ENCODE measurements at regions not wholly inside any gene's neighbourhood (a gene's known extent, or its start where the extent isn't known, plus 50 kb on each side); places are given as distances from the start of the nearest gene placed in this dataset.

GRCh38 chr7:153440715-153441114, 611.5 kb upstream of the DPP6 start:
- Histone ChIP-seq H3K23ac (ENCODE audit: low read depth, low read length, poor library complexity) (no peak overlapping the region), H3K27ac (replicated peaks; ENCODE audit: low read length) (no peak overlapping the region)
- no CpG with 5 or more reads among the region's 5 CpGs for WGBS, 2 donors (ENCODE audit: extremely low coverage in 2 of 2, insufficient read length in 2 of 2, insufficient replicate concordance in 1 of 2)

GRCh38 chr7:153443032-153443701, 609.0 kb upstream of the DPP6 start:
- no peak overlapping the region for H2BK15ac ChIP-seq (ENCODE audit: low read length)
- no peak overlapping the region for H3K4me3 ChIP-seq (ENCODE audit: low read length in 2 of 2)
- H2BK12ac ChIP-seq (ENCODE audit: low read length): no peak overlapping the region
- H3K27me3 ChIP-seq (ENCODE audit: control insufficient read depth in 3 of 3, insufficient read depth in 3 of 3, low read depth in 1 of 3, low read length in 3 of 3): peaks cover 0 to 3% (median 0%) of the 10 kb centered on the region in 3 experiments
- H3K4me2 ChIP-seq (ENCODE audit: insufficient read depth, low read length, poor library complexity, severe bottlenecking): no peak overlapping the region
- no peak overlapping the region for H2BK5ac ChIP-seq (ENCODE audit: low read length)
- no peaks in the 10 kb centered on the region for H3K36me3 ChIP-seq (replicated peaks in 1 of 2; ENCODE audit: control insufficient read depth in 2 of 2, insufficient read depth in 2 of 2, low read length in 2 of 2)
- no peak overlapping the region for H3K23ac ChIP-seq (ENCODE audit: low read depth, low read length, poor library complexity)
- peaks cover 0 to 2% of the 10 kb centered on the region in 2 donors for H3K9me3 ChIP-seq (replicated peaks in 1 of 2; ENCODE audit: control insufficient read depth in 2 of 2, insufficient read depth in 1 of 2, low read depth in 1 of 2, low read length in 2 of 2)
- H4K8ac ChIP-seq (ENCODE audit: low read depth, low read length): no peak overlapping the region
- H4K91ac ChIP-seq (ENCODE audit: low read depth, low read length, poor library complexity): no peak overlapping the region
- H2BK120ac ChIP-seq (ENCODE audit: low read depth, low read length): no peak overlapping the region
- no peak overlapping the region for H2AK5ac ChIP-seq (ENCODE audit: low read depth, low read length)
- H2AFZ ChIP-seq (ENCODE audit: low read length): no peak overlapping the region
- no peak overlapping the region for H3K4ac ChIP-seq (ENCODE audit: low read length)
- no peaks in the 10 kb centered on the region for H3K79me1 ChIP-seq (ENCODE audit: low read depth, low read length)
- H3K18ac ChIP-seq (ENCODE audit: low read length): no peak overlapping the region
- no CpG with 5 or more reads among the region's 7 CpGs for WGBS, 2 donors (ENCODE audit: extremely low coverage in 2 of 2, insufficient read length in 2 of 2, insufficient replicate concordance in 1 of 2)
- DNase-seq (ENCODE audit: low spot score): no peak
- no peak overlapping the region for H3K27ac ChIP-seq (replicated peaks; ENCODE audit: low read length)
- no peak overlapping the region for H3K14ac ChIP-seq (ENCODE audit: low read length)
- H3K9ac ChIP-seq (ENCODE audit: low read depth, low read length, poor library complexity): no peak overlapping the region
- peaks cover 0 to 2% of the 10 kb centered on the region in 2 donors for H3K4me1 ChIP-seq (ENCODE audit: control insufficient read depth in 2 of 2, insufficient read depth in 1 of 2, low read depth in 1 of 2, low read length in 2 of 2)

More at GRCh38 chr7:153440715-153441114, 611.5 kb upstream of the DPP6 start:
- Histone ChIP-seq H4K91ac (ENCODE audit: low read depth, low read length, poor library complexity) (no peak overlapping the region), H2BK12ac (ENCODE audit: low read length) (no peak overlapping the region), H3K9ac (ENCODE audit: low read depth, low read length, poor library complexity) (no peak overlapping the region), H2BK15ac (ENCODE audit: low read length) (no peak overlapping the region), H3K4me1 (ENCODE audit: control insufficient read depth in 2 of 2, insufficient read depth in 1 of 2, low read depth in 1 of 2, low read length in 2 of 2) (peaks cover 0 to 2% of the 10 kb centered on the region in 2 donors), H3K14ac (ENCODE audit: low read length) (peak overlapping the region; percentile 26), H3K36me3 (replicated peaks in 1 of 2; ENCODE audit: control insufficient read depth in 2 of 2, insufficient read depth in 2 of 2, low read length in 2 of 2) (no peaks in the 10 kb centered on the region), H4K8ac (ENCODE audit: low read depth, low read length) (peak overlapping the region; percentile 26), H3K4me2 (ENCODE audit: insufficient read depth, low read length, poor library complexity, severe bottlenecking) (no peak overlapping the region), H3K9me3 (replicated peaks in 1 of 2; ENCODE audit: control insufficient read depth in 2 of 2, insufficient read depth in 1 of 2, low read depth in 1 of 2, low read length in 2 of 2) (no peaks in the 10 kb centered on the region), H3K18ac (ENCODE audit: low read length) (peak overlapping the region; percentile 63), H3K79me1 (ENCODE audit: low read depth, low read length) (no peaks in the 10 kb centered on the region), H3K4me3 (ENCODE audit: low read length in 2 of 2) (no peak overlapping the region), H2BK5ac (ENCODE audit: low read length) (no peak overlapping the region), H3K27me3 (ENCODE audit: control insufficient read depth in 3 of 3, insufficient read depth in 3 of 3, low read depth in 1 of 3, low read length in 3 of 3) (peaks cover 0 to 3% (median 0%) of the 10 kb centered on the region in 3 experiments), H2AK5ac (ENCODE audit: low read depth, low read length) (no peak overlapping the region), H2BK120ac (ENCODE audit: low read depth, low read length) (no peak overlapping the region), H3K4ac (ENCODE audit: low read length) (no peak overlapping the region), H2AFZ (ENCODE audit: low read length) (no peak overlapping the region)
- no peak for DNase-seq (ENCODE audit: low spot score)

GRCh38 chr7:153444641-153445040, 607.6 kb upstream of the DPP6 start:
- H3K4me3 ChIP-seq (ENCODE audit: low read length in 2 of 2): no peak overlapping the region
- no peak overlapping the region for H2BK15ac ChIP-seq (ENCODE audit: low read length)
- H2AFZ ChIP-seq (ENCODE audit: low read length): no peak overlapping the region
- H2BK5ac ChIP-seq (ENCODE audit: low read length): no peak overlapping the region
- no peak overlapping the region for H4K8ac ChIP-seq (ENCODE audit: low read depth, low read length)
- no peak overlapping the region for H3K9ac ChIP-seq (ENCODE audit: low read depth, low read length, poor library complexity)
- H3K4me2 ChIP-seq (ENCODE audit: insufficient read depth, low read length, poor library complexity, severe bottlenecking): no peak overlapping the region
- no peak overlapping the region for H2AK5ac ChIP-seq (ENCODE audit: low read depth, low read length)
- H3K18ac ChIP-seq (ENCODE audit: low read length): no peak overlapping the region
- WGBS, 2 donors (ENCODE audit: extremely low coverage in 2 of 2, insufficient read length in 2 of 2, insufficient replicate concordance in 1 of 2): no CpG with 5 or more reads among the region's 8 CpGs
- DNase-seq (ENCODE audit: low spot score): no peak
- H4K91ac ChIP-seq (ENCODE audit: low read depth, low read length, poor library complexity): no peak overlapping the region
- H3K14ac ChIP-seq (ENCODE audit: low read length): no peak overlapping the region
- H3K36me3 ChIP-seq (replicated peaks in 1 of 2; ENCODE audit: control insufficient read depth in 2 of 2, insufficient read depth in 2 of 2, low read length in 2 of 2): no peaks in the 10 kb centered on the region
- H3K9me3 ChIP-seq (replicated peaks in 1 of 2; ENCODE audit: control insufficient read depth in 2 of 2, insufficient read depth in 1 of 2, low read depth in 1 of 2, low read length in 2 of 2): peaks cover 0 to 2% of the 10 kb centered on the region in 2 donors
- H3K27me3 ChIP-seq (ENCODE audit: control insufficient read depth in 3 of 3, insufficient read depth in 3 of 3, low read depth in 1 of 3, low read length in 3 of 3): peaks cover 0 to 3% (median 0%) of the 10 kb centered on the region in 3 experiments
- H2BK120ac ChIP-seq (ENCODE audit: low read depth, low read length): no peak overlapping the region
- H3K4me1 ChIP-seq (ENCODE audit: control insufficient read depth in 2 of 2, insufficient read depth in 1 of 2, low read depth in 1 of 2, low read length in 2 of 2): peaks cover 0 to 2% of the 10 kb centered on the region in 2 donors
- no peak overlapping the region for H2BK12ac ChIP-seq (ENCODE audit: low read length)
- H3K23ac ChIP-seq (ENCODE audit: low read depth, low read length, poor library complexity): no peak overlapping the region
- no peak overlapping the region for H3K4ac ChIP-seq (ENCODE audit: low read length)
- no peaks in the 10 kb centered on the region for H3K79me1 ChIP-seq (ENCODE audit: low read depth, low read length)
- H3K27ac ChIP-seq (replicated peaks; ENCODE audit: low read length): no peak overlapping the region

GRCh38 chr7:153445641-153446040, 606.6 kb upstream of the DPP6 start:
- Histone ChIP-seq H3K4ac (ENCODE audit: low read length) (no peak overlapping the region), H3K9me3 (replicated peaks in 1 of 2; ENCODE audit: control insufficient read depth in 2 of 2, insufficient read depth in 1 of 2, low read depth in 1 of 2, low read length in 2 of 2) (peaks cover 0 to 2% of the 10 kb centered on the region in 2 donors)

More at GRCh38 chr7:153445641-153446040, 606.6 kb upstream of the DPP6 start:
- no peak overlapping the region for H3K4me3 ChIP-seq (ENCODE audit: low read length in 2 of 2)
- no CpG with 5 or more reads among the region's 5 CpGs for WGBS, 2 donors (ENCODE audit: extremely low coverage in 2 of 2, insufficient read length in 2 of 2, insufficient replicate concordance in 1 of 2)
- H3K27me3 ChIP-seq (ENCODE audit: control insufficient read depth in 3 of 3, insufficient read depth in 3 of 3, low read depth in 1 of 3, low read length in 3 of 3): peaks cover 0 to 3% (median 0%) of the 10 kb centered on the region in 3 experiments
- H3K18ac ChIP-seq (ENCODE audit: low read length): no peak overlapping the region
- no peak overlapping the region for H4K8ac ChIP-seq (ENCODE audit: low read depth, low read length)
- H3K4me2 ChIP-seq (ENCODE audit: insufficient read depth, low read length, poor library complexity, severe bottlenecking): no peak overlapping the region
- peaks cover 0 to under 1% of the 10 kb centered on the region in 2 donors for H3K4me1 ChIP-seq (ENCODE audit: control insufficient read depth in 2 of 2, insufficient read depth in 1 of 2, low read depth in 1 of 2, low read length in 2 of 2)
- H3K14ac ChIP-seq (ENCODE audit: low read length): no peak overlapping the region
- H2BK15ac ChIP-seq (ENCODE audit: low read length): no peak overlapping the region
- no peak overlapping the region for H3K23ac ChIP-seq (ENCODE audit: low read depth, low read length, poor library complexity)
- H2AFZ ChIP-seq (ENCODE audit: low read length): no peak overlapping the region
- H3K27ac ChIP-seq (replicated peaks; ENCODE audit: low read length): no peak overlapping the region
- no peaks in the 10 kb centered on the region for H3K36me3 ChIP-seq (replicated peaks in 1 of 2; ENCODE audit: control insufficient read depth in 2 of 2, insufficient read depth in 2 of 2, low read length in 2 of 2)
- H4K91ac ChIP-seq (ENCODE audit: low read depth, low read length, poor library complexity): no peak overlapping the region
- H2BK120ac ChIP-seq (ENCODE audit: low read depth, low read length): no peak overlapping the region
- no peak overlapping the region for H2BK12ac ChIP-seq (ENCODE audit: low read length)
- no peak for DNase-seq (ENCODE audit: low spot score)
- H3K79me1 ChIP-seq (ENCODE audit: low read depth, low read length): no peaks in the 10 kb centered on the region
- H2BK5ac ChIP-seq (ENCODE audit: low read length): no peak overlapping the region
- no peak overlapping the region for H2AK5ac ChIP-seq (ENCODE audit: low read depth, low read length)
- H3K9ac ChIP-seq (ENCODE audit: low read depth, low read length, poor library complexity): no peak overlapping the region

Data from neuronal stem cell (in vitro differentiated cells).